Gastroesophageal sphincter (tissue), 4 donors: ENCODE measurements at regions not wholly inside any gene's neighbourhood (a gene's known extent, or its start where the extent isn't known, plus 50 kb on each side); places are given as distances from the start of the nearest gene placed in this dataset.

ENCODE experiments used
- ATAC-seq: fragments of 150-250 bp; one replicate; pipeline ENCODE4 v1.9.1; 2016; ENCODE audit warnings: mild to moderate bottlenecking, moderate library complexity
- H3K27ac ChIP-seq, 4 donors: fragments of 200-600 bp; sonication (generic) in 3 of 4; 1 replicate in 3 of 4; 2 replicates in 1 of 4; pipeline ENCODE4 v1.5.1; 2016 to 2019
- H3K27me3 ChIP-seq: fragments of 200-600 bp; sonication (generic); one replicate; pipeline ENCODE4 v1.5.1; 2019
- H3K36me3 ChIP-seq, 2 donors: fragments of 200-600 bp; sonication (generic); one replicate each; pipeline ENCODE4 v1.5.1; 2019; ENCODE audit warnings: control low read depth in 1 of 2
- H3K4me1 ChIP-seq, 3 donors: fragments of 200-600 bp; sonication (generic); 1 replicate in 2 of 3; 2 replicates in 1 of 3; pipeline ENCODE4 v1.5.1; 2016 to 2019; ENCODE audit warnings: control low read depth in 2 of 3
- H3K4me3 ChIP-seq, 2 donors: fragments of 200-600 bp; sonication (generic); one replicate each; pipeline ENCODE4 v1.5.1; 2019; ENCODE audit warnings: mild to moderate bottlenecking in 1 of 2, moderate library complexity in 1 of 2
- H3K9me3 ChIP-seq, 3 donors: fragments of 200-600 bp; sonication (generic); one replicate each; pipeline ENCODE4 v1.5.1; 2017 to 2019; ENCODE audit warnings: control low read depth in 2 of 3
- CTCF ChIP-seq, 4 experiments: fragments of 200-600 bp in 2 of 4; fragments of 450-650 bp in 2 of 4; sonication (generic) in 1 of 4; IDR thresholded peaks; one replicate each; pipeline ENCODE4 v1.5.1; 2017 to 2019; ENCODE audit warnings: antibody characterized with exemption in 4 of 4, mild to moderate bottlenecking in 2 of 4, moderate library complexity in 2 of 4
- EP300 ChIP-seq: sonication (generic); formaldehyde crosslinking; IDR thresholded peaks from one replicate; pipeline ENCODE4 v1.6.1; 2017; ENCODE audit warnings: antibody characterized with exemption, mild to moderate bottlenecking
- POLR2A ChIP-seq, 2 donors: fragments of 450-650 bp; IDR thresholded peaks; one replicate each; pipeline ENCODE4 v1.6.1; 2017; ENCODE audit warnings: antibody characterized with exemption in 2 of 2, mild to moderate bottlenecking in 2 of 2, moderate library complexity in 1 of 2
- POLR2AphosphoS5 ChIP-seq: sonication (generic); formaldehyde crosslinking; IDR thresholded peaks from one replicate; pipeline ENCODE4 v1.6.1; 2017; ENCODE audit warnings: antibody characterized with exemption
- WGBS, 2 donors: methylation state at CpG; one replicate each; pipeline ENCODE4 v1.1.5; 2018; ENCODE audit warnings: low coverage in 1 of 2; 5-methylcytosine and 5-hydroxymethylcytosine counted together

- H3K4me1 ChIP-seq = no peaks in the 10 kb centered on the region
- H3K27me3 ChIP-seq = no peaks in the 10 kb centered on the region
- 70% methylated on average over 2 of the region's 2 CpGs; no CpG with 5 or more reads in 1 of the 2 donors for WGBS, 2 donors
- no peak overlapping the region for H3K4me3 ChIP-seq
- no peak for ATAC-seq
- H3K9me3 ChIP-seq = no peaks in the 10 kb centered on the region
- no peak for TF ChIP-seq EP300
- TF ChIP-seq POLR2AphosphoS5 = no peak
- no peak for TF ChIP-seq CTCF (IDR thresholded peaks at IDR 0.05)
- no peak for TF ChIP-seq POLR2A (IDR thresholded peaks at IDR 0.05)
- H3K27ac ChIP-seq = no peak overlapping the region
- no peaks in the 10 kb centered on the region for H3K36me3 ChIP-seq
These were observed 180.8 kb upstream of the KCNK2 start for GRCh38 chr1:214901718-214902117.

- ATAC-seq = no peak
- Histone ChIP-seq H3K9me3 (no peaks in the 10 kb centered on the region), H3K27ac (no peak overlapping the region), H3K4me3 (no peak overlapping the region), H3K36me3 (no peaks in the 10 kb centered on the region), H3K27me3 (no peaks in the 10 kb centered on the region), H3K4me1 (no peaks in the 10 kb centered on the region)
- no peak for TF ChIP-seq POLR2A (IDR thresholded peaks at IDR 0.05)
- no peak for TF ChIP-seq CTCF (IDR thresholded peaks at IDR 0.05)
- no peak for TF ChIP-seq POLR2AphosphoS5
- TF ChIP-seq EP300 = no peak
- WGBS, 2 donors = 79 to 95% methylated on average over 2 of the region's 2 CpGs
These were observed 179.8 kb upstream of the KCNK2 start for GRCh38 chr1:214902636-214903320.

GRCh38 chr1:214912127-214912526 lies 170.4 kb upstream of the KCNK2 start:
- Histone ChIP-seq H3K9me3 (no peaks in the 10 kb centered on the region), H3K27ac (no peak overlapping the region), H3K27me3 (no peaks in the 10 kb centered on the region), H3K4me3 (no peak overlapping the region), H3K36me3 (no peaks in the 10 kb centered on the region), H3K4me1 (no peaks in the 10 kb centered on the region)
- WGBS, 2 donors = 76 to 85% methylated on average over 3 to 5 of the region's 8 CpGs
- TF ChIP-seq POLR2AphosphoS5 (no peak), EP300 (no peak), POLR2A (IDR thresholded peaks at IDR 0.05) (no peak), CTCF (IDR thresholded peaks at IDR 0.05) (no peak)
- ATAC-seq = no peak

- WGBS, 2 donors = 37 to 61% methylated on average over 2 of the region's 2 CpGs
- H3K9me3 ChIP-seq = no peaks in the 10 kb centered on the region
- H3K36me3 ChIP-seq = no peaks in the 10 kb centered on the region
- TF ChIP-seq EP300 = no peak
- TF ChIP-seq CTCF (IDR thresholded peaks at IDR 0.05) = no peak
- TF ChIP-seq POLR2AphosphoS5 = no peak
- no peak for TF ChIP-seq POLR2A (IDR thresholded peaks at IDR 0.05)
- no peak overlapping the region for H3K4me3 ChIP-seq
- ATAC-seq = no peak
- H3K27me3 ChIP-seq = no peaks in the 10 kb centered on the region
- no peak overlapping the region for H3K27ac ChIP-seq
- no peaks in the 10 kb centered on the region for H3K4me1 ChIP-seq
These were observed 168.6 kb upstream of the KCNK2 start for GRCh38 chr1:214913966-214914365.

GRCh38 chr1:214917081-214917635 lies 165.4 kb upstream of the KCNK2 start:
- Histone ChIP-seq H3K9me3 (no peaks in the 10 kb centered on the region), H3K27me3 (no peaks in the 10 kb centered on the region), H3K27ac (no peak overlapping the region), H3K4me3 (no peak overlapping the region), H3K36me3 (no peaks in the 10 kb centered on the region), H3K4me1 (no peaks in the 10 kb centered on the region)
- ATAC-seq = no peak
- TF ChIP-seq CTCF (IDR thresholded peaks at IDR 0.05) (no peak), POLR2AphosphoS5 (no peak), POLR2A (IDR thresholded peaks at IDR 0.05) (no peak), EP300 (no peak)
- 84 to 90% methylated on average over 20 to 30 of the region's 31 CpGs for WGBS, 2 donors
